Breast epithelium (tissue), 4 donors: ENCODE measurements at regions not wholly inside any gene's neighbourhood (a gene's known extent, or its start where the extent isn't known, plus 50 kb on each side); places are given as distances from the start of the nearest gene placed in this dataset.
"Not testable (repeated sequence)": the region's sequence is repeated elsewhere in the genome, so short reads cannot be mapped to it uniquely, and the experiment has no call there.

Source experiments
- DNase-seq, 2 donors: peaks; one replicate each; pipeline ENCODE4 v3.0.0-alpha.2; 2019; ENCODE audit warnings: low spot score in 2 of 2
- H3K27ac ChIP-seq, 2 donors: fragments of 200-600 bp; sonication (generic) in 1 of 2; one replicate each; pipeline ENCODE4 v1.5.1; 2016 to 2019; ENCODE audit warnings: mild to moderate bottlenecking in 1 of 2
- H3K27me3 ChIP-seq, 2 donors: fragments of 200-600 bp; sonication (generic) in 1 of 2; one replicate each; pipeline versions ENCODE4 v1.5.1 to v1.6.0; 2017 to 2019; ENCODE audit warnings: control low read depth in 1 of 2, mild to moderate bottlenecking in 1 of 2
- H3K36me3 ChIP-seq: fragments of 200-600 bp; one replicate; pipeline ENCODE4 v1.5.1; 2019
- H3K4me1 ChIP-seq, 2 donors: fragments of 200-600 bp; sonication (generic); one replicate each; pipeline ENCODE4 v1.5.1; 2016 to 2019; ENCODE audit warnings: control low read depth in 1 of 2
- H3K4me3 ChIP-seq, 3 donors: fragments of 200-600 bp; sonication (generic); 1 replicate in 2 of 3; 2 replicates in 1 of 3; pipeline ENCODE4 v1.5.1; 2016 to 2019; ENCODE audit warnings: mild to moderate bottlenecking in 3 of 3, moderate library complexity in 2 of 3
- H3K9me3 ChIP-seq, 2 donors: fragments of 200-600 bp; sonication (generic) in 1 of 2; one replicate each; pipeline ENCODE4 v1.5.1; 2016 to 2019; ENCODE audit warnings: control low read depth in 1 of 2
- CTCF ChIP-seq, 3 donors: fragments of 450-650 bp; IDR thresholded peaks; one replicate each; pipeline ENCODE4 v1.5.1; 2016 to 2017; ENCODE audit warnings: antibody characterized with exemption in 3 of 3, mild to moderate bottlenecking in 3 of 3, moderate library complexity in 3 of 3
- POLR2A ChIP-seq: fragments of 450-650 bp; IDR thresholded peaks from one replicate; pipeline ENCODE4 v1.6.1; 2016; ENCODE audit warnings: antibody characterized with exemption, mild to moderate bottlenecking, moderate library complexity
- POLR2AphosphoS5 ChIP-seq, 3 donors: sonication (generic); formaldehyde crosslinking; IDR thresholded peaks; one replicate each; pipeline ENCODE4 v1.6.1; 2017; ENCODE audit warnings: antibody characterized with exemption in 3 of 3
- intact Hi-C: fragments of 100-400 bp; cut with DNase I; formaldehyde crosslinking; loops from one replicate; pipeline ENCODE4 v1.15.1; 2023; ENCODE audit warnings: low total_unique reads

GRCh38 chr1:188822248-188822647, 1655.4 kb downstream of the BRINP3 start:
- TF ChIP-seq POLR2A (no peak), CTCF (IDR thresholded peaks at IDR 0.05) (no peak), POLR2AphosphoS5 (IDR thresholded peaks at IDR 0.05) (no peak)
- no peak overlapping the region for H3K27ac ChIP-seq
- intact Hi-C loops, result no loop called here
- H3K4me3 ChIP-seq, result no peak overlapping the region
- DNase-seq, result no peak
- H3K27me3 ChIP-seq, result no peaks in the 10 kb centered on the region
- no peaks in the 10 kb centered on the region for H3K4me1 ChIP-seq
- no peaks in the 10 kb centered on the region for H3K9me3 ChIP-seq
- H3K36me3 ChIP-seq, result no peaks in the 10 kb centered on the region

- no peak overlapping the region for H3K27ac ChIP-seq
- H3K36me3 ChIP-seq, result no peaks in the 10 kb centered on the region
- no peak for TF ChIP-seq CTCF (IDR thresholded peaks at IDR 0.05)
- TF ChIP-seq POLR2A, result no peak
- TF ChIP-seq POLR2AphosphoS5 (IDR thresholded peaks at IDR 0.05), result no peak
- no peak for DNase-seq
- intact Hi-C loops, result no loop called here
- no peaks in the 10 kb centered on the region for H3K27me3 ChIP-seq
- H3K4me3 ChIP-seq, result no peak overlapping the region
- no peaks in the 10 kb centered on the region for H3K9me3 ChIP-seq
- H3K4me1 ChIP-seq, result no peaks in the 10 kb centered on the region
Measured at GRCh38 chr1:188825471-188825870, 1652.2 kb downstream of the BRINP3 start.

- Histone ChIP-seq H3K9me3 (no peaks in the 10 kb centered on the region), H3K27me3 (no peaks in the 10 kb centered on the region), H3K36me3 (no peaks in the 10 kb centered on the region), H3K4me1 (no peaks in the 10 kb centered on the region), H3K27ac (no peak overlapping the region), H3K4me3 (no peak overlapping the region)
- no peak for DNase-seq
- intact Hi-C loops, result no loop called here
- TF ChIP-seq POLR2AphosphoS5 (IDR thresholded peaks at IDR 0.05) (no peak), CTCF (IDR thresholded peaks at IDR 0.05) (no peak), POLR2A (no peak)
Measured at GRCh38 chr1:188826800-188827199, 1650.9 kb downstream of the BRINP3 start.

- Histone ChIP-seq H3K36me3 (no peaks in the 10 kb centered on the region), H3K9me3 (no peaks in the 10 kb centered on the region), H3K4me3 (no peak overlapping the region), H3K27ac (no peak overlapping the region), H3K27me3 (no peaks in the 10 kb centered on the region), H3K4me1 (no peaks in the 10 kb centered on the region)
- intact Hi-C loops, result no loop called here
- TF ChIP-seq POLR2A, result no peak
- no peak for TF ChIP-seq POLR2AphosphoS5 (IDR thresholded peaks at IDR 0.05)
- no peak for TF ChIP-seq CTCF (IDR thresholded peaks at IDR 0.05)
- no peak for DNase-seq
Measured at GRCh38 chr1:188827400-188827799, 1650.3 kb downstream of the BRINP3 start.

GRCh38 chr1:188841111-188841696, 1636.5 kb downstream of the BRINP3 start:
- intact Hi-C loops, H3K27ac ChIP-seq, DNase-seq, H3K9me3 ChIP-seq, H3K27me3 ChIP-seq, H3K4me3 ChIP-seq, H3K4me1 ChIP-seq, H3K36me3 ChIP-seq: not testable (repeated sequence)

GRCh38 chr1:188846468-188846867, 1631.2 kb downstream of the BRINP3 start:
- Histone ChIP-seq H3K27ac (no peak overlapping the region), H3K4me3 (no peak overlapping the region), H3K9me3 (peaks cover 0 to under 1% of the 10 kb centered on the region in 2 donors), H3K4me1 (no peaks in the 10 kb centered on the region), H3K27me3 (no peaks in the 10 kb centered on the region), H3K36me3 (no peaks in the 10 kb centered on the region)
- no peak for DNase-seq
- TF ChIP-seq POLR2AphosphoS5 (IDR thresholded peaks at IDR 0.05) (no peak), CTCF (IDR thresholded peaks at IDR 0.05) (no peak), POLR2A (no peak)
- intact Hi-C loops, result no loop called here
